Neural progenitor cell (in vitro differentiated cells): ENCODE measurements at regions not wholly inside any gene's neighbourhood (a gene's known extent, or its start where the extent isn't known, plus 50 kb on each side); places are given as distances from the start of the nearest gene placed in this dataset.

ENCODE experiments used
- EZH2 ChIP-seq: fragments of 200-600 bp; sonication (generic); IDR thresholded peaks from 2 replicates; pipeline ENCODE4 v1.6.1; 2017; ENCODE audit warnings: antibody characterized with exemption, mild to moderate bottlenecking, moderate library complexity
- TF ChIP-seq, protein P1 (sequence below): fragments of 200-600 bp; sonication (generic); IDR thresholded peaks from 2 replicates; pipeline ENCODE4 v1.5.1; 2017; ENCODE audit warnings: antibody characterized with exemption, mild to moderate bottlenecking

- TF ChIP-seq, protein P1, sequence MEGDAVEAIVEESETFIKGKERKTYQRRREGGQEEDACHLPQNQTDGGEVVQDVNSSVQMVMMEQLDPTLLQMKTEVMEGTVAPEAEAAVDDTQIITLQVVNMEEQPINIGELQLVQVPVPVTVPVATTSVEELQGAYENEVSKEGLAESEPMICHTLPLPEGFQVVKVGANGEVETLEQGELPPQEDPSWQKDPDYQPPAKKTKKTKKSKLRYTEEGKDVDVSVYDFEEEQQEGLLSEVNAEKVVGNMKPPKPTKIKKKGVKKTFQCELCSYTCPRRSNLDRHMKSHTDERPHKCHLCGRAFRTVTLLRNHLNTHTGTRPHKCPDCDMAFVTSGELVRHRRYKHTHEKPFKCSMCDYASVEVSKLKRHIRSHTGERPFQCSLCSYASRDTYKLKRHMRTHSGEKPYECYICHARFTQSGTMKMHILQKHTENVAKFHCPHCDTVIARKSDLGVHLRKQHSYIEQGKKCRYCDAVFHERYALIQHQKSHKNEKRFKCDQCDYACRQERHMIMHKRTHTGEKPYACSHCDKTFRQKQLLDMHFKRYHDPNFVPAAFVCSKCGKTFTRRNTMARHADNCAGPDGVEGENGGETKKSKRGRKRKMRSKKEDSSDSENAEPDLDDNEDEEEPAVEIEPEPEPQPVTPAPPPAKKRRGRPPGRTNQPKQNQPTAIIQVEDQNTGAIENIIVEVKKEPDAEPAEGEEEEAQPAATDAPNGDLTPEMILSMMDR, result no peak
- no peak for TF ChIP-seq EZH2
Measured at GRCh38 chr5:99023330-99023729, 94.5 kb upstream of the CHD1 start.
